Right cardiac atrium (tissue), 5 donors: ENCODE measurements at regions not wholly inside any gene's neighbourhood (a gene's known extent, or its start where the extent isn't known, plus 50 kb on each side); places are given as distances from the start of the nearest gene placed in this dataset.
"Not testable (repeated sequence)": the region's sequence is repeated elsewhere in the genome, so short reads cannot be mapped to it uniquely, and the experiment has no call there.

Experiments used
- ATAC-seq, 2 donors: fragments of 200-7000 bp; cut with Tn5 transposase; one replicate each; pipeline versions ENCODE4 v1.8.0 to v1.9.1; 2020; ENCODE audit warnings: moderate library complexity in 2 of 2, mild to moderate bottlenecking in 1 of 2
- DNase-seq, 3 donors: peaks; one replicate each; pipeline ENCODE4 v3.0.0-alpha.2; 2020
- H3K27ac ChIP-seq: one replicate; pipeline ENCODE4 v1.5.1; 2013; ENCODE audit warnings: mild to moderate bottlenecking, low read length, control low read depth, moderate library complexity
- H3K27me3 ChIP-seq: one replicate; pipeline ENCODE4 v1.6.1; 2013; ENCODE audit not compliant: control insufficient read depth, insufficient read depth
- H3K4me1 ChIP-seq: one replicate; pipeline ENCODE4 v1.6.1; 2013; ENCODE audit warnings: low read length; ENCODE audit not compliant: control insufficient read depth, insufficient read depth
- H3K4me3 ChIP-seq: one replicate; pipeline ENCODE4 v1.5.1; 2013; ENCODE audit warnings: low read length, control low read depth
- H3K9me3 ChIP-seq: one replicate; pipeline ENCODE4 v1.6.1; 2013; ENCODE audit warnings: low read length; ENCODE audit not compliant: control insufficient read depth
- WGBS: extraction: QIAGEN DNeasy Blood & Tissue Kit; methylation state at CpG from one replicate; pipeline ENCODE4 v1.1.7; 2013; 5-methylcytosine and 5-hydroxymethylcytosine counted together
- intact Hi-C, 4 donors: fragments of 100-400 bp; cut with DNase I; formaldehyde crosslinking; loops; one replicate each; pipeline versions ENCODE4 v1.11.0 to v1.14.0; 2022 to 2023
- donor health status: healthy with polysubstance abuse.
- donor health status: DM: no; HTN: yes; CAD: no.
- donor health status: DM: no; HTN: no; CAD: no.
- donor health status: DM: no; HTN: yes; CAD: no; lungs with severe emphysema.
- donor health status: DM: yes; HTN: yes; CAD: no.

DNA sequence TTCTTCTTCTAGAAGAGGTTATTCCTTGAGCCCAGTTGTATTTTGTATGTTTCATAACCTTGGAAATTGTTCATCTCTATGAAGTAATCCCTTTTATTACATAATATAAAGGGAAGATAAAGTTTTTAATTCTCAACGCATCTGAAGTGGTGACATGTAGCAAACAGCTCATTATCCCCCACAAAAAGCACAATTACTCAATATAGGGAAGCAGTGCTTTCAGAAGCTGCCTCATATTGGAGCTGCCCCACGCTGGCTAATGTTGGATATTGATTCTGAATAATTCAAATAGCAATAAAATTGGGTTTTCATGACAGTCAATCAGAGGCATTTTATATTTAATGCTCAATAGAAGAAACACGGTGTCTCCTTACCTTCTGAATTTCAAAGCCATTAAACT lies 604.3 kb upstream of the RBFOX1 start:
- 68% methylated on average over 3 of the region's 3 CpGs for WGBS
- Histone ChIP-seq H3K4me1 (no peaks in the 10 kb centered on the region), H3K4me3 (no peak overlapping the region), H3K27ac (no peak overlapping the region), H3K27me3 (no peaks in the 10 kb centered on the region), H3K9me3 (no peaks in the 10 kb centered on the region)
- no peak for DNase-seq
- ATAC-seq: no peak
- intact Hi-C loops: no loop called here

- no peaks in the 10 kb centered on the region for H3K9me3 ChIP-seq
- 67% methylated on average over 4 of the region's 4 CpGs for WGBS
- ATAC-seq (no peak), DNase-seq (no peak)
- H3K27ac ChIP-seq: no peak overlapping the region
- no peak overlapping the region for H3K4me3 ChIP-seq
- H3K4me1 ChIP-seq: no peaks in the 10 kb centered on the region
- no peaks in the 10 kb centered on the region for H3K27me3 ChIP-seq
- intact Hi-C loops: no loop called here
These were observed 606.0 kb upstream of the RBFOX1 start for GRCh38 chr16:6726621-6727020.

GRCh38 chr16:6725634-6726331 lies 606.9 kb upstream of the RBFOX1 start:
- WGBS: 35% methylated on average over 7 of the region's 7 CpGs
- no peaks in the 10 kb centered on the region for H3K9me3 ChIP-seq

DNA sequence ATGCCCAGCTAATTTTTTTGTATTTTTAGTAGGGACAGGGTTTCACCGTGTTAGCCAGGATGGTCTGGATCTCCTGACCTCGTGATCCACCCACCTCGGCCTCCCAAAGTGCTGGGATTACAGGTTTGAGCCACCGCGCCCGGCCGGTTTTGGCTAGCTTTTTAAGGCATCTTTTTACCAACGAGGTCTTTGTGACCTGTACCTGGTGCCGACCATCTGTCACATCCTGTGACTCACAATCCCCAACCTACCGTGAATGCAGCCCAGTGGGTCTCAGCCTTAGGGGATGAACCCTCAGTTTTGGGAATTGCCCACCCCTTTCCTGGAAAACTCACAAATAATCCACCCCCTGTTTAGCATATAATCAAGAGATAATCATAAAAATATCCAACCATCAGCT lies 607.4 kb upstream of the RBFOX1 start:
- H3K9me3 ChIP-seq, ATAC-seq, DNase-seq, H3K4me3 ChIP-seq, H3K27ac ChIP-seq, intact Hi-C loops, H3K27me3 ChIP-seq, H3K4me1 ChIP-seq: not testable (repeated sequence)
- WGBS: 84% methylated on average over 10 of the region's 10 CpGs

More at GRCh38 chr16:6725634-6726331, 606.9 kb upstream of the RBFOX1 start:
- Histone ChIP-seq H3K4me1 (no peaks in the 10 kb centered on the region), H3K27ac (no peak overlapping the region), H3K27me3 (no peaks in the 10 kb centered on the region), H3K4me3 (no peak overlapping the region)
- no peak for ATAC-seq
- intact Hi-C loops: no loop called here
- DNase-seq: no peak

- intact Hi-C loops: no loop called here
- WGBS: 43% methylated on average over 3 of the region's 3 CpGs
These were observed 609.9 kb upstream of the RBFOX1 start for GRCh38 chr16:6722786-6723185.

DNA sequence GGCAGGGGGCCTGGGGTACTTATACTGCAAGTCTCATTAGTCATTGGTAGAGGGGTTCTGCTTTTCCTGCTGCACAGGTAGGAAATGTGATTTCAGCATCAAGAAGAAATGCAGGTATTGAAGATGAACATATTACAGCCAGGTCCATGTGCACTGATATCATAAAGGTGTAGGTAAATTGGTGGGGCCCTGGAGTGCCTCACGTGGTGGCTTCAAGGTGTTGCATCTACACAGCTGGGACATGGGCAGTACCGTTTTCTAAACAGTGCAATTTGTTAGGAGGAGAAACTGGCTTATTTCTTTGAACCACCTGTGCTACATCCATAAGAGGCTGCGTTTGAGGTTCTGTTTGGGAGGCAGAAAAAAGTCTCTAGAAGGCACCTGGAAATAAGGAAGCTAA lies 618.1 kb upstream of the RBFOX1 start:
- DNase-seq: no peak
- no peaks in the 10 kb centered on the region for H3K4me1 ChIP-seq
- intact Hi-C loops: no loop called here
- no peak for ATAC-seq
- H3K9me3 ChIP-seq: no peaks in the 10 kb centered on the region
- H3K27ac ChIP-seq: no peak overlapping the region
- H3K4me3 ChIP-seq: no peak overlapping the region
- WGBS: 41% methylated on average over 3 of the region's 3 CpGs
- H3K27me3 ChIP-seq: no peaks in the 10 kb centered on the region

More at GRCh38 chr16:6722786-6723185, 609.9 kb upstream of the RBFOX1 start:
- Histone ChIP-seq H3K9me3 (no peaks in the 10 kb centered on the region), H3K4me3 (no peak overlapping the region), H3K27ac (no peak overlapping the region), H3K27me3 (no peaks in the 10 kb centered on the region), H3K4me1 (no peaks in the 10 kb centered on the region)
- ATAC-seq (no peak), DNase-seq (no peak)

GRCh38 chr16:6709736-6710135 lies 622.9 kb upstream of the RBFOX1 start:
- intact Hi-C loops: no loop called here

DNA sequence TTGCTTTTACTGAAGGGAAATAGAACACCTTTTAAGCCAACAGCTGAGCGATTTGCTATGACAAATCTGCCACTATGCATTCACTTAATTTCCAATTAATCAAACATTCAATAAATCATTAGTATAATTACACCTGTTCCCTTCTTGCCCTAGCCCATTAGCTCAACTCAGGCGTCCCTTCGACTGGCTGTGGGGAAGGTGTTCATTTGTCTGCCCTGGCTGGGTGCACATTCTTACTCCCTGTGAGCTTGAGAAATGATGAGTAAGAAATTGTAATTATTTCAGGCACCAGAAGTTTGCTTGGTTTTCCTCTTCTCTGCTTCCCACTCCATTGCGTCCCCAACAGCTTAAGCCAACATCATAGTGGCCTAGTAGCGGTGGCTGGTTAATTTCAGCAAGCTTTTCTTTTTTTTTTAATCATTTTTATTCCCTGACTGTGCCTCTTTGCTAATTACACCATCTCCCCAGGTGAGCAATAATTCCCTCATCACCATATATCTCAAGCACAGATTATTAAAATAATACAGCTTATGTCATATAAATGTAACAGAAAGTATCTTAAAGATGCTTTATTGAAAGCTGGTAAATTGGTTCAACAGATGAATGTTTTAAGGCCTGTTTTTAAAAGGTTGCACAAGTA lies 623.9 kb upstream of the RBFOX1 start:
- no peak for DNase-seq
- intact Hi-C loops: no loop called here

More at GRCh38 chr16:6709736-6710135, 622.9 kb upstream of the RBFOX1 start:
- no peak overlapping the region for H3K4me3 ChIP-seq
- ATAC-seq (no peak), DNase-seq (no peak)
- no peak overlapping the region for H3K27ac ChIP-seq
- no peaks in the 10 kb centered on the region for H3K4me1 ChIP-seq
- 86% methylated on average over 9 of the region's 9 CpGs for WGBS
- no peaks in the 10 kb centered on the region for H3K9me3 ChIP-seq
- no peaks in the 10 kb centered on the region for H3K27me3 ChIP-seq

GRCh38 chr16:6704306-6704930 lies 628.2 kb upstream of the RBFOX1 start:
- ATAC-seq (no peak), DNase-seq (no peak)
- no peak overlapping the region for H3K27ac ChIP-seq
- no peak overlapping the region for H3K4me3 ChIP-seq
- no peaks in the 10 kb centered on the region for H3K9me3 ChIP-seq
- intact Hi-C loops: no loop called here
- 55% methylated on average over 7 of the region's 7 CpGs for WGBS
- H3K4me1 ChIP-seq: no peaks in the 10 kb centered on the region
- H3K27me3 ChIP-seq: no peaks in the 10 kb centered on the region

More for the DNA sequence above, 623.9 kb upstream of the RBFOX1 start:
- H3K27ac ChIP-seq: no peak overlapping the region
- H3K27me3 ChIP-seq: no peaks in the 10 kb centered on the region
- no peak for ATAC-seq
- 84% methylated on average over 5 of the region's 5 CpGs for WGBS
- no peak overlapping the region for H3K4me3 ChIP-seq
- H3K4me1 ChIP-seq: no peaks in the 10 kb centered on the region
- no peaks in the 10 kb centered on the region for H3K9me3 ChIP-seq

DNA sequence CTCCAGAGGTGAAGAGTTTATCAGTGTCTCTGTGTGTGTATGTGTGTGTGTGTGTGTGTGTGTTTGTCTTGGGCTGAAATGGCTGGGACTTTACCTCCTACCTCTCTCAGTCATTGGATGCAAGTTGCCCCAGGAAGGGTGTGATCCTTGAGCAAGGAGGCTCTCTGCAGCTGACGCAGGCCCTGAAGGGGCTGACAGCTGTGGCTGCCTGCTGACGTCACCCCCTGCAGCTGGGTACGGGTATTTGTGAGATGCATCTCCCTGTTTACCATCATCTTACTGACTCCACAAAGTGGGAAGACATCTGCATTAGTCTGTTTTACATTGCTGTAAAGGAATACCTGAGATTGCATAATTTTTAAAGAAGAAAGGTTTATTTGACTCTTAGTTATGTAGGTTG lies 631.5 kb upstream of the RBFOX1 start:
- Histone ChIP-seq H3K9me3 (no peaks in the 10 kb centered on the region), H3K4me1 (no peaks in the 10 kb centered on the region), H3K27ac (no peak overlapping the region), H3K27me3 (no peaks in the 10 kb centered on the region), H3K4me3 (no peak overlapping the region)
- DNase-seq (no peak), ATAC-seq (no peak)
- 27% methylated on average over 3 of the region's 3 CpGs for WGBS
- intact Hi-C loops: no loop called here

GRCh38 chr16:6698548-6698947 lies 634.1 kb upstream of the RBFOX1 start:
- H3K27me3 ChIP-seq: no peaks in the 10 kb centered on the region
- no peak overlapping the region for H3K27ac ChIP-seq
- no peaks in the 10 kb centered on the region for H3K4me1 ChIP-seq
- no peak for ATAC-seq
- intact Hi-C loops: no loop called here
- WGBS: 66% methylated on average over 7 of the region's 7 CpGs
- no peak overlapping the region for H3K4me3 ChIP-seq
- no peak for DNase-seq
- H3K9me3 ChIP-seq: no peaks in the 10 kb centered on the region
